GM12878 (cell line): ENCODE measurements at regions not wholly inside any gene's neighbourhood (a gene's known extent, or its start where the extent isn't known, plus 50 kb on each side); places are given as distances from the start of the nearest gene placed in this dataset.

Experiments
- ATAC-seq: fragments of 200-7000 bp; cut with Tn5 transposase; 3 replicates; pipeline ENCODE4 v1.9.1; 2020; ENCODE audit warnings: mild to moderate bottlenecking, moderate library complexity
- BruUV-seq: library from RNA; stranded (reverse); fragments of 400-500 nt; replicated peaks from 2 replicates; lab custom pipeline; 2021; lab: Mats Ljungman, UMichigan
- CTCF ChIA-PET: fragments of 300-600 bp; sonication (Branson Sonifier 250); formaldehyde crosslinking; extraction: SDS; loops from one replicate; lab custom pipeline; 2021; ENCODE audit warnings: inconsistent platforms; lab: Yijun Ruan, JAX
- POLR2A ChIA-PET: fragments of 350-600 bp; formaldehyde crosslinking; extraction: SDS; loops from one replicate; lab custom pipeline; 2021; ENCODE audit warnings: inconsistent platforms; lab: Charles Lee
- RAD21 ChIA-PET: fragments of 300-600 bp; sonication (Branson Sonifier 250); formaldehyde crosslinking; loops from one replicate; lab custom pipeline; 2023; ENCODE audit warnings: antibody characterized with exemption; ENCODE audit not compliant: unreplicated experiment; lab: Charles Lee
- SMC1A ChIA-PET: fragments of 300-600 bp; sonication (Branson Sonifier 250); formaldehyde crosslinking; loops from one replicate; lab custom pipeline; 2023; ENCODE audit not compliant: unreplicated experiment, uncharacterized antibody; lab: Charles Lee
- DNase-seq: peaks from one replicate; pipeline ENCODE4 v3.0.0-alpha.2; 2011; ENCODE audit warnings: low read depth, low spot score
- FAIRE-seq: peaks from 3 replicates; lab custom pipeline; 2011; peaks lifted over from hg19 to GRCh38; lab: Jason Lieb, UNC
- H2AFZ ChIP-seq: 2 replicates; pipeline ENCODE4 v1.6.0; 2011; ENCODE audit warnings: low read depth, low read length, control low read depth; ENCODE audit not compliant: control insufficient read depth
- H3K27ac ChIP-seq: 2 replicates; pipeline ENCODE4 v1.5.1; 2011; ENCODE audit warnings: control low read depth; ENCODE audit not compliant: control insufficient read depth, insufficient read depth
- H3K27me3 ChIP-seq, 2 experiments: replicated peaks in 1 of 2; 2 replicates each; pipeline versions ENCODE4 v1.6.0 to v1.6.1; 2011; ENCODE audit warnings: low read length in 1 of 2; ENCODE audit not compliant: control insufficient read depth in 2 of 2, insufficient read depth in 2 of 2
- H3K36me3 ChIP-seq, 2 experiments: 2 replicates each; pipeline ENCODE4 v1.5.1; 2011; ENCODE audit warnings: low read length in 1 of 2; ENCODE audit not compliant: control insufficient read depth in 2 of 2, insufficient read depth in 2 of 2
- H3K4me1 ChIP-seq: 2 replicates; pipeline ENCODE4 v1.6.1; 2011; ENCODE audit warnings: mild to moderate bottlenecking, low read length, moderate library complexity, mixed read lengths; ENCODE audit not compliant: control insufficient read depth, insufficient read depth
- H3K4me2 ChIP-seq: 2 replicates; pipeline ENCODE4 v1.6.0; 2011; ENCODE audit warnings: control low read depth; ENCODE audit not compliant: control insufficient read depth, insufficient read depth
- H3K4me3 ChIP-seq: fragments of 200-600 bp; sonication (generic); 2 replicates; pipeline ENCODE4 v1.5.1; 2016
- H3K79me2 ChIP-seq: 2 replicates; pipeline ENCODE4 v1.6.0; 2011; ENCODE audit warnings: low read length; ENCODE audit not compliant: control insufficient read depth, insufficient read depth
- H3K9ac ChIP-seq: 2 replicates; pipeline ENCODE4 v1.8.0; 2011; ENCODE audit warnings: low read length, control low read depth, mixed read lengths; ENCODE audit not compliant: control insufficient read depth, insufficient read depth
- H3K9me3 ChIP-seq: replicated peaks from 3 replicates; pipeline ENCODE4 v1.5.1; 2011; ENCODE audit warnings: mild to moderate bottlenecking, low read length; ENCODE audit not compliant: control insufficient read depth, insufficient read depth
- H4K20me1 ChIP-seq: 2 replicates; pipeline ENCODE4 v1.6.0; 2011; ENCODE audit not compliant: control insufficient read depth, insufficient read depth
- CREM ChIP-seq: IDR thresholded peaks from 2 replicates; pipeline ENCODE4 v1.6.1; 2014; ENCODE audit warnings: antibody characterized with exemption, low read depth
- GATAD2B ChIP-seq: fragments of 450-650 bp; conservative IDR thresholded peaks from 2 replicates; pipeline ENCODE4 v1.6.1; 2017; ENCODE audit warnings: low read depth, mild to moderate bottlenecking, moderate library complexity
- HDAC2 ChIP-seq: fragments of 200-600 bp; sonication (generic); IDR thresholded peaks from 2 replicates; pipeline ENCODE4 v1.6.1; 2017
- JUNB ChIP-seq: IDR thresholded peaks from 2 replicates; pipeline ENCODE4 v1.6.1; 2016; ENCODE audit warnings: antibody characterized with exemption, mild to moderate bottlenecking
- MXI1 ChIP-seq: fragments of 150-350 bp; IDR thresholded peaks from 2 replicates; pipeline ENCODE4 v1.6.1; 2011; ENCODE audit warnings: low read depth, mild to moderate bottlenecking, inconsistent platforms, low read length, improper control_type of control experiment
- RCOR1 ChIP-seq: conservative IDR thresholded peaks from 2 replicates; pipeline ENCODE4 v1.6.1; 2012; ENCODE audit warnings: low read depth, low read length, improper control_type of control experiment
- SMARCA5 ChIP-seq: fragments of 450-650 bp; IDR thresholded peaks from 2 replicates; pipeline ENCODE4 v1.6.1; 2017; ENCODE audit warnings: mild to moderate bottlenecking
- SP1 ChIP-seq: IDR thresholded peaks from one replicate; pipeline ENCODE4 v1.6.1; 2011; ENCODE audit warnings: low read depth, low read length
- SREBF2 ChIP-seq: IDR thresholded peaks from 2 replicates; pipeline ENCODE4 v1.6.1; 2012; ENCODE audit warnings: mild to moderate bottlenecking, low read length
- STAT3 ChIP-seq: IDR thresholded peaks from 2 replicates; pipeline ENCODE4 v1.6.1; 2011; ENCODE audit warnings: low read depth, low read length, improper control_type of control experiment
- TCF12 ChIP-seq: IDR thresholded peaks from 2 replicates; pipeline ENCODE4 v1.6.1; 2011; ENCODE audit warnings: low read depth, mild to moderate bottlenecking, low read length
- ZBED1 ChIP-seq: IDR thresholded peaks from 2 replicates; pipeline ENCODE4 v1.6.1; 2016; ENCODE audit warnings: borderline replicate concordance
- ZNF207 ChIP-seq: fragments of 450-650 bp; IDR thresholded peaks from 2 replicates; pipeline ENCODE4 v1.6.1; 2014; ENCODE audit warnings: antibody characterized with exemption, mild to moderate bottlenecking, borderline replicate concordance
- WGBS: methylation state at CpG from one replicate; pipeline ENCODE4 v1.1.6; 2016; ENCODE audit warnings: low lambda C conversion rate; ENCODE audit not compliant: insufficient replicate concordance, insufficient coverage; ENCODE audit errors: missing lambda C conversion rate; 5-methylcytosine and 5-hydroxymethylcytosine counted together
- in situ Hi-C: fragments of 300-500 bp; cut with MboI; formaldehyde crosslinking; loops from 9 replicates; pipeline ENCODE4 v1.14.3; 2018; ENCODE audit warnings: mixed read lengths
- intact Hi-C: fragments of 100-400 bp; cut with micrococcal nuclease; formaldehyde crosslinking; loops from one replicate; pipeline ENCODE4 v1.14.2; 2022; ENCODE audit not compliant: unreplicated experiment
- TF ChIP-seq, protein P1 (sequence below): fragments of 450-650 bp; IDR thresholded peaks from 2 replicates; pipeline ENCODE4 v1.6.1; 2017; ENCODE audit warnings: borderline replicate concordance

DNA sequence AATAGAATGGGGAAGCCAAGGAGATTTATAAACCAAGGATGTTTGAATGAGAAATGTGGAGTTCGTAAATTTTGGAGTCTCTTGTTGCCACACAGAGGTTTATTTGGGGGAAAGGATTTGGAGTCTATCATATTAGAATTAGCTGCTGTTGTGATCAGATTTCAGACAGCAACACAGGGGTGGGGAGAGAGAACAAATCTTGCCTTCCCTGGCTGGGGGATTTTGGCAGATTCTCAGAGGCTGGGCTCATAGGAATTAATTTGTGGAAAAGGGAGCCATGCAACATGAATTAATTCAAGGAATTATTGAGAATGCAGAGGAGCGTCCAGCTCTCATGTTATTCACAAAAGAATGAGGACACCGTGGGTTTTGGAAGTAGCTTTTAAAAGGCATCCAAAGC lies 73.9 kb upstream of the PRMT8 start:
- H4K20me1 ChIP-seq, result no peaks in the 10 kb centered on the region
- WGBS, result 7% methylated on average over 3 of the region's 3 CpGs
- ChIA-PET RAD21 (no interaction called here), SMC1A (no interaction called here), CTCF (no interaction called here), POLR2A (no interaction called here)
- H3K9me3 ChIP-seq, result no peaks in the 10 kb centered on the region
- no peak overlapping the region for H3K9ac ChIP-seq
- H3K36me3 ChIP-seq, result no peaks in the 10 kb centered on the region
- H3K79me2 ChIP-seq, result no peaks in the 10 kb centered on the region
- BruUV-seq, result no TSS peak
- DNase-seq (no peak), ATAC-seq (no peak), FAIRE-seq (no peak)
- H3K4me2 ChIP-seq, result no peak overlapping the region
- no peaks in the 10 kb centered on the region; a peak in 1 of 4 replicates for H3K27me3 ChIP-seq
- no peak overlapping the region for H3K4me3 ChIP-seq
- in situ Hi-C loops (no loop called here), intact Hi-C loops (no loop called here)
- H3K27ac ChIP-seq, result no peak overlapping the region
- H2AFZ ChIP-seq, result no peak overlapping the region
- H3K4me1 ChIP-seq, result no peaks in the 10 kb centered on the region
- TF ChIP-seq ZBED1 (no peak), JUNB (no peak), RCOR1 (no peak), TCF12 (no peak), MXI1 (no peak), GATAD2B (no peak), SREBF2 (no peak), CREM (no peak), STAT3 (no peak), ZNF207 (no peak), HDAC2 (no peak), SP1 (no peak), SMARCA5 (no peak)
- TF ChIP-seq, protein P1, sequence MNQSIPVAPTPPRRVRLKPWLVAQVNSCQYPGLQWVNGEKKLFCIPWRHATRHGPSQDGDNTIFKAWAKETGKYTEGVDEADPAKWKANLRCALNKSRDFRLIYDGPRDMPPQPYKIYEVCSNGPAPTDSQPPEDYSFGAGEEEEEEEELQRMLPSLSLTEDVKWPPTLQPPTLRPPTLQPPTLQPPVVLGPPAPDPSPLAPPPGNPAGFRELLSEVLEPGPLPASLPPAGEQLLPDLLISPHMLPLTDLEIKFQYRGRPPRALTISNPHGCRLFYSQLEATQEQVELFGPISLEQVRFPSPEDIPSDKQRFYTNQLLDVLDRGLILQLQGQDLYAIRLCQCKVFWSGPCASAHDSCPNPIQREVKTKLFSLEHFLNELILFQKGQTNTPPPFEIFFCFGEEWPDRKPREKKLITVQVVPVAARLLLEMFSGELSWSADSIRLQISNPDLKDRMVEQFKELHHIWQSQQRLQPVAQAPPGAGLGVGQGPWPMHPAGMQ, result no peak
